ENCODE measurements at regions not wholly inside any gene's neighbourhood (a gene's known extent, or its start where the extent isn't known, plus 50 kb on each side); places are given as distances from the start of the nearest gene placed in this dataset.

- H3K36me3 ChIP-seq (ENCODE audit: insufficient read depth, insufficient read length, low read length), result no peaks in the 10 kb centered on the region
- no peaks in the 10 kb centered on the region for H3K27me3 ChIP-seq (ENCODE audit: insufficient read depth, insufficient read length)
- H3K4me1 ChIP-seq (ENCODE audit: insufficient read depth, insufficient read length), result no peaks in the 10 kb centered on the region
- H3K4me3 ChIP-seq (ENCODE audit: insufficient read length, low read depth), result no peak overlapping the region
- no peak for TF ChIP-seq YY1 (IDR thresholded peaks at IDR 0.05; ENCODE audit: insufficient read depth, insufficient read length)
- TF ChIP-seq ZNF274 (IDR thresholded peaks at IDR 0.05; ENCODE audit: low read depth, low read length), result no peak
- no peak for TF ChIP-seq SUZ12 (IDR thresholded peaks at IDR 0.05; ENCODE audit: extremely low read depth, insufficient read depth, insufficient read length)
- no peaks in the 10 kb centered on the region for H3K9me3 ChIP-seq (ENCODE audit: insufficient read depth, low read length)
- DNase-seq (ENCODE audit: low read depth, low spot score), result no peak
- no peak overlapping the region for H3K9ac ChIP-seq (ENCODE audit: insufficient read length, low read depth)
Observed at GRCh38 chr12:73352826-73353225, 1080.7 kb downstream of the TRHDE start.

GRCh38 chr12:73361156-73361863 is 1089.1 kb downstream of the TRHDE start:
- Histone ChIP-seq H3K9me3 (ENCODE audit: insufficient read depth, low read length) (no peaks in the 10 kb centered on the region), H3K36me3 (ENCODE audit: insufficient read depth, insufficient read length, low read length) (no peaks in the 10 kb centered on the region), H3K9ac (ENCODE audit: insufficient read length, low read depth) (no peak overlapping the region), H3K4me3 (ENCODE audit: insufficient read length, low read depth) (no peak overlapping the region), H3K27me3 (ENCODE audit: insufficient read depth, insufficient read length) (no peaks in the 10 kb centered on the region), H3K4me1 (ENCODE audit: insufficient read depth, insufficient read length) (no peaks in the 10 kb centered on the region)
- no peak for DNase-seq (ENCODE audit: low read depth, low spot score)
- no peak for TF ChIP-seq SUZ12 (IDR thresholded peaks at IDR 0.05; ENCODE audit: extremely low read depth, insufficient read depth, insufficient read length)
- TF ChIP-seq YY1 (IDR thresholded peaks at IDR 0.05; ENCODE audit: insufficient read depth, insufficient read length), result no peak
- TF ChIP-seq ZNF274 (IDR thresholded peaks at IDR 0.05; ENCODE audit: low read depth, low read length), result no peak

DNA sequence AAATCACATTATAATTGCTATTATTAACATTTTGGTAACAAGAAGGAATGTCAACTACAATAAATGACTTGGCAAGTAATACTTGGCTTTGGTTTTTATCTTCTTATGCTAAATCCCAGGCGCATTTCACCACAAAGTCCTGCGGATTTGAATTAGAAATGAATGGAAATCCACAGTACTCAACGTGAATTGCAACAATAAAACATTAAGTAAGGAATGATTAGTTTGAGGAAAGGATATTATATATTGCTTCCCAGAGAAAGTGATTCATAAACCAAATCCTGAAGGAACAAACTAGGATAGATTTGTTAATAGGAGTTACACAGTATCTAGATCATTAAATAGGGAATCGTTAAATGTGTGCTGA is 1089.7 kb downstream of the TRHDE start:
- no peak for TF ChIP-seq SUZ12 (IDR thresholded peaks at IDR 0.05; ENCODE audit: extremely low read depth, insufficient read depth, insufficient read length)
- TF ChIP-seq YY1 (IDR thresholded peaks at IDR 0.05; ENCODE audit: insufficient read depth, insufficient read length), result no peak
- no peak for TF ChIP-seq ZNF274 (IDR thresholded peaks at IDR 0.05; ENCODE audit: low read depth, low read length)
- Histone ChIP-seq H3K9me3 (ENCODE audit: insufficient read depth, low read length) (no peaks in the 10 kb centered on the region), H3K9ac (ENCODE audit: insufficient read length, low read depth) (no peak overlapping the region), H3K4me1 (ENCODE audit: insufficient read depth, insufficient read length) (no peaks in the 10 kb centered on the region), H3K36me3 (ENCODE audit: insufficient read depth, insufficient read length, low read length) (no peaks in the 10 kb centered on the region), H3K27me3 (ENCODE audit: insufficient read depth, insufficient read length) (no peaks in the 10 kb centered on the region), H3K4me3 (ENCODE audit: insufficient read length, low read depth) (no peak overlapping the region)
- no peak for DNase-seq (ENCODE audit: low read depth, low spot score)

GRCh38 chr12:73362666-73363065 is 1090.5 kb downstream of the TRHDE start:
- Histone ChIP-seq H3K27me3 (ENCODE audit: insufficient read depth, insufficient read length) (no peaks in the 10 kb centered on the region), H3K9me3 (ENCODE audit: insufficient read depth, low read length) (no peaks in the 10 kb centered on the region), H3K4me1 (ENCODE audit: insufficient read depth, insufficient read length) (no peaks in the 10 kb centered on the region), H3K9ac (ENCODE audit: insufficient read length, low read depth) (no peak overlapping the region), H3K4me3 (ENCODE audit: insufficient read length, low read depth) (no peak overlapping the region), H3K36me3 (ENCODE audit: insufficient read depth, insufficient read length, low read length) (no peaks in the 10 kb centered on the region)
- TF ChIP-seq YY1 (IDR thresholded peaks at IDR 0.05; ENCODE audit: insufficient read depth, insufficient read length) (no peak), SUZ12 (IDR thresholded peaks at IDR 0.05; ENCODE audit: extremely low read depth, insufficient read depth, insufficient read length) (no peak), ZNF274 (IDR thresholded peaks at IDR 0.05; ENCODE audit: low read depth, low read length) (no peak)
- DNase-seq (ENCODE audit: low read depth, low spot score), result no peak

GRCh38 chr12:73372856-73373255 is 1100.7 kb downstream of the TRHDE start:
- H3K9me3 ChIP-seq (ENCODE audit: insufficient read depth, low read length), result no peaks in the 10 kb centered on the region
- no peaks in the 10 kb centered on the region for H3K4me1 ChIP-seq (ENCODE audit: insufficient read depth, insufficient read length)
- H3K36me3 ChIP-seq (ENCODE audit: insufficient read depth, insufficient read length, low read length), result no peaks in the 10 kb centered on the region
- no peak for DNase-seq (ENCODE audit: low read depth, low spot score)
- no peaks in the 10 kb centered on the region for H3K27me3 ChIP-seq (ENCODE audit: insufficient read depth, insufficient read length)
- no peak overlapping the region for H3K4me3 ChIP-seq (ENCODE audit: insufficient read length, low read depth)
- TF ChIP-seq SUZ12 (IDR thresholded peaks at IDR 0.05; ENCODE audit: extremely low read depth, insufficient read depth, insufficient read length) (no peak), YY1 (IDR thresholded peaks at IDR 0.05; ENCODE audit: insufficient read depth, insufficient read length) (no peak), ZNF274 (IDR thresholded peaks at IDR 0.05; ENCODE audit: low read depth, low read length) (no peak)
- H3K9ac ChIP-seq (ENCODE audit: insufficient read length, low read depth), result no peak overlapping the region

GRCh38 chr12:73374360-73374759 is 1102.2 kb downstream of the TRHDE start:
- H3K4me3 ChIP-seq (ENCODE audit: insufficient read length, low read depth), result no peak overlapping the region

DNA sequence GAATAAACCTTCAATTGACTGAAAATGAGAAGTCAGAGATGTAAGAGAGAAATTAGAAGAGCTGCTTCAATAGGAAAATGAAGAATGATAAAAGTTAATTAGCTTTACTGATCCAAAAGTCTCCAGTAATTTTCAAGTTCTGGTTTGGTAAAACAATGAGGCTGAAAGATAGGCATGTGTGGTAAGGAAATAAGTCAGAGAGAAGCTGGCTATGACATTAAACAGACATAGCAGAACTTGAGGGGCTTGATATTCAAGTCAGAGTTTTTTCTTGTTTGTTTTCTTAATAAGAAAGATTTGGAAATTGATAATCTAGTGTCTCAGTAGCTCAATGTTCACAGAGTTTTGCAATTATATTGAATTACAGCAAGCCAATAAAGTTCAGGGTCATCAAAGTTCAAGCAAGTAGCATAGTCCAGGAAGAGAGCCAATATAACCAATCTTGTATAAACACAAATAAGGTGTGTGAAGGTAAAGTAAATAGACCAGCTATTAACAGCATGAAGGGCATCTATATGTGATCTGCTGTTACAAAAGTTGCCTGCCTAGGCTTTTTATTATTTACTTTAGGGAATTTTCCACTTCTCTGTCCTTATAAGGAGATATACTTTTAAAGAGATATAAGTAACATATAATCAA is 1111.5 kb downstream of the TRHDE start:
- H3K27me3 ChIP-seq (ENCODE audit: insufficient read depth, insufficient read length), result no peaks in the 10 kb centered on the region
- H3K36me3 ChIP-seq (ENCODE audit: insufficient read depth, insufficient read length, low read length), result no peaks in the 10 kb centered on the region
- H3K9ac ChIP-seq (ENCODE audit: insufficient read length, low read depth), result no peak overlapping the region
- no peaks in the 10 kb centered on the region for H3K4me1 ChIP-seq (ENCODE audit: insufficient read depth, insufficient read length)
- no peak overlapping the region for H3K4me3 ChIP-seq (ENCODE audit: insufficient read length, low read depth)
- no peak for DNase-seq (ENCODE audit: low read depth, low spot score)
- no peaks in the 10 kb centered on the region for H3K9me3 ChIP-seq (ENCODE audit: insufficient read depth, low read length)
- TF ChIP-seq SUZ12 (IDR thresholded peaks at IDR 0.05; ENCODE audit: extremely low read depth, insufficient read depth, insufficient read length), result no peak
- no peak for TF ChIP-seq YY1 (IDR thresholded peaks at IDR 0.05; ENCODE audit: insufficient read depth, insufficient read length)
- TF ChIP-seq ZNF274 (IDR thresholded peaks at IDR 0.05; ENCODE audit: low read depth, low read length), result no peak

More at GRCh38 chr12:73374360-73374759, 1102.2 kb downstream of the TRHDE start:
- H3K36me3 ChIP-seq (ENCODE audit: insufficient read depth, insufficient read length, low read length), result no peaks in the 10 kb centered on the region
- H3K9ac ChIP-seq (ENCODE audit: insufficient read length, low read depth), result no peak overlapping the region
- no peaks in the 10 kb centered on the region for H3K4me1 ChIP-seq (ENCODE audit: insufficient read depth, insufficient read length)
- TF ChIP-seq ZNF274 (IDR thresholded peaks at IDR 0.05; ENCODE audit: low read depth, low read length) (no peak), YY1 (IDR thresholded peaks at IDR 0.05; ENCODE audit: insufficient read depth, insufficient read length) (no peak), SUZ12 (IDR thresholded peaks at IDR 0.05; ENCODE audit: extremely low read depth, insufficient read depth, insufficient read length) (no peak)
- no peak for DNase-seq (ENCODE audit: low read depth, low spot score)
- H3K9me3 ChIP-seq (ENCODE audit: insufficient read depth, low read length), result no peaks in the 10 kb centered on the region
- H3K27me3 ChIP-seq (ENCODE audit: insufficient read depth, insufficient read length), result no peaks in the 10 kb centered on the region
